ENCODE measurements at regions not wholly inside any gene's neighbourhood (a gene's known extent, or its start where the extent isn't known, plus 50 kb on each side); places are given as distances from the start of the nearest gene placed in this dataset.
A peak's percentile ranks its signal among the peaks of the same experiment; 100 is the strongest.

GRCh38 chr9:119601632-119602031 lies 232.4 kb upstream of the BRINP1 start:
- no peak overlapping the region for H3K4me3 ChIP-seq (ENCODE audit: low read length)
- no peaks in the 10 kb centered on the region for H3K27me3 ChIP-seq (ENCODE audit: control insufficient read depth, insufficient read depth, low read length)
- no peak overlapping the region for H3K9ac ChIP-seq (ENCODE audit: low read length)
- no peak overlapping the region for H3K27ac ChIP-seq (ENCODE audit: low read depth, low read length)
- no peaks in the 10 kb centered on the region for H3K36me3 ChIP-seq (ENCODE audit: control insufficient read depth, insufficient read depth, low read length)
- no peaks in the 10 kb centered on the region for H3K4me1 ChIP-seq (ENCODE audit: control insufficient read depth, insufficient read depth, low read length)

- Histone ChIP-seq H3K27ac (ENCODE audit: low read depth, low read length) (no peak overlapping the region), H3K4me3 (ENCODE audit: low read length) (no peak overlapping the region), H3K4me1 (ENCODE audit: control insufficient read depth, insufficient read depth, low read length) (no peaks in the 10 kb centered on the region), H3K9ac (ENCODE audit: low read length) (no peak overlapping the region), H3K27me3 (ENCODE audit: control insufficient read depth, insufficient read depth, low read length) (no peaks in the 10 kb centered on the region), H3K36me3 (ENCODE audit: control insufficient read depth, insufficient read depth, low read length) (no peaks in the 10 kb centered on the region)
These were observed 228.3 kb upstream of the BRINP1 start for GRCh38 chr9:119597499-119597898.

- Histone ChIP-seq H3K4me3 (ENCODE audit: low read length) (no peak overlapping the region), H3K4me1 (ENCODE audit: control insufficient read depth, insufficient read depth, low read length) (no peaks in the 10 kb centered on the region), H3K27me3 (ENCODE audit: control insufficient read depth, insufficient read depth, low read length) (no peaks in the 10 kb centered on the region), H3K9ac (ENCODE audit: low read length) (no peak overlapping the region), H3K36me3 (ENCODE audit: control insufficient read depth, insufficient read depth, low read length) (no peaks in the 10 kb centered on the region), H3K27ac (ENCODE audit: low read depth, low read length) (no peak overlapping the region)
These were observed 227.5 kb upstream of the BRINP1 start for GRCh38 chr9:119596703-119597102.

- Histone ChIP-seq H3K4me3 (ENCODE audit: low read length) (no peak overlapping the region), H3K27ac (ENCODE audit: low read depth, low read length) (no peak overlapping the region), H3K4me1 (ENCODE audit: control insufficient read depth, insufficient read depth, low read length) (no peaks in the 10 kb centered on the region), H3K9ac (ENCODE audit: low read length) (no peak overlapping the region), H3K27me3 (ENCODE audit: control insufficient read depth, insufficient read depth, low read length) (no peaks in the 10 kb centered on the region), H3K36me3 (ENCODE audit: control insufficient read depth, insufficient read depth, low read length) (no peaks in the 10 kb centered on the region)
These were observed 219.9 kb upstream of the BRINP1 start for GRCh38 chr9:119588874-119589744.

- Histone ChIP-seq H3K27me3 (ENCODE audit: control insufficient read depth, insufficient read depth, low read length) (no peaks in the 10 kb centered on the region), H3K36me3 (ENCODE audit: control insufficient read depth, insufficient read depth, low read length) (no peaks in the 10 kb centered on the region), H3K4me3 (ENCODE audit: low read length) (no peak overlapping the region), H3K9ac (ENCODE audit: low read length) (no peak overlapping the region), H3K4me1 (ENCODE audit: control insufficient read depth, insufficient read depth, low read length) (no peaks in the 10 kb centered on the region), H3K27ac (ENCODE audit: low read depth, low read length) (no peak overlapping the region)
These were observed 208.6 kb upstream of the BRINP1 start for GRCh38 chr9:119577881-119578280.

GRCh38 chr9:119559986-119560385 lies 190.8 kb upstream of the BRINP1 start:
- Histone ChIP-seq H3K4me1 (ENCODE audit: control insufficient read depth, insufficient read depth, low read length) (no peaks in the 10 kb centered on the region), H3K9ac (ENCODE audit: low read length) (no peak overlapping the region), H3K36me3 (ENCODE audit: control insufficient read depth, insufficient read depth, low read length) (no peaks in the 10 kb centered on the region), H3K27ac (ENCODE audit: low read depth, low read length) (no peak overlapping the region), H3K4me3 (ENCODE audit: low read length) (no peak overlapping the region), H3K27me3 (ENCODE audit: control insufficient read depth, insufficient read depth, low read length) (no peaks in the 10 kb centered on the region)

GRCh38 chr9:119559056-119559455 lies 189.8 kb upstream of the BRINP1 start:
- Histone ChIP-seq H3K27ac (ENCODE audit: low read depth, low read length) (no peak overlapping the region), H3K27me3 (ENCODE audit: control insufficient read depth, insufficient read depth, low read length) (no peaks in the 10 kb centered on the region), H3K4me1 (ENCODE audit: control insufficient read depth, insufficient read depth, low read length) (no peaks in the 10 kb centered on the region), H3K36me3 (ENCODE audit: control insufficient read depth, insufficient read depth, low read length) (no peaks in the 10 kb centered on the region), H3K4me3 (ENCODE audit: low read length) (no peak overlapping the region), H3K9ac (ENCODE audit: low read length) (no peak overlapping the region)

- no peak overlapping the region for H3K27ac ChIP-seq (ENCODE audit: low read depth, low read length)
- H3K4me3 ChIP-seq (ENCODE audit: low read length): peak overlapping the region; percentile 45
- H3K9ac ChIP-seq (ENCODE audit: low read length): no peak overlapping the region
- no peaks in the 10 kb centered on the region for H3K36me3 ChIP-seq (ENCODE audit: control insufficient read depth, insufficient read depth, low read length)
- H3K27me3 ChIP-seq (ENCODE audit: control insufficient read depth, insufficient read depth, low read length): no peaks in the 10 kb centered on the region
- no peaks in the 10 kb centered on the region for H3K4me1 ChIP-seq (ENCODE audit: control insufficient read depth, insufficient read depth, low read length)
These were observed 187.1 kb upstream of the BRINP1 start for GRCh38 chr9:119556129-119556875.

GRCh38 chr9:119544492-119544891 lies 175.3 kb upstream of the BRINP1 start:
- Histone ChIP-seq H3K9ac (ENCODE audit: low read length) (no peak overlapping the region), H3K4me3 (ENCODE audit: low read length) (no peak overlapping the region), H3K27ac (ENCODE audit: low read depth, low read length) (no peak overlapping the region), H3K36me3 (ENCODE audit: control insufficient read depth, insufficient read depth, low read length) (no peaks in the 10 kb centered on the region), H3K4me1 (ENCODE audit: control insufficient read depth, insufficient read depth, low read length) (no peaks in the 10 kb centered on the region), H3K27me3 (ENCODE audit: control insufficient read depth, insufficient read depth, low read length) (no peaks in the 10 kb centered on the region)

- Histone ChIP-seq H3K9ac (ENCODE audit: low read length) (no peak overlapping the region), H3K36me3 (ENCODE audit: control insufficient read depth, insufficient read depth, low read length) (no peaks in the 10 kb centered on the region), H3K27ac (ENCODE audit: low read depth, low read length) (no peak overlapping the region), H3K27me3 (ENCODE audit: control insufficient read depth, insufficient read depth, low read length) (no peaks in the 10 kb centered on the region), H3K4me3 (ENCODE audit: low read length) (no peak overlapping the region), H3K4me1 (ENCODE audit: control insufficient read depth, insufficient read depth, low read length) (no peaks in the 10 kb centered on the region)
These were observed 167.9 kb upstream of the BRINP1 start for GRCh38 chr9:119537138-119537537.

- Histone ChIP-seq H3K9ac (ENCODE audit: low read length) (no peak overlapping the region), H3K36me3 (ENCODE audit: control insufficient read depth, insufficient read depth, low read length) (no peaks in the 10 kb centered on the region), H3K27ac (ENCODE audit: low read depth, low read length) (no peak overlapping the region), H3K4me3 (ENCODE audit: low read length) (no peak overlapping the region), H3K27me3 (ENCODE audit: control insufficient read depth, insufficient read depth, low read length) (no peaks in the 10 kb centered on the region), H3K4me1 (ENCODE audit: control insufficient read depth, insufficient read depth, low read length) (no peaks in the 10 kb centered on the region)
These were observed 164.3 kb upstream of the BRINP1 start for GRCh38 chr9:119533504-119533903.

GRCh38 chr9:119526698-119527097 lies 157.5 kb upstream of the BRINP1 start:
- no peak overlapping the region for H3K9ac ChIP-seq (ENCODE audit: low read length)
- no peak overlapping the region for H3K27ac ChIP-seq (ENCODE audit: low read depth, low read length)
- no peak overlapping the region for H3K4me3 ChIP-seq (ENCODE audit: low read length)
- H3K36me3 ChIP-seq (ENCODE audit: control insufficient read depth, insufficient read depth, low read length): no peaks in the 10 kb centered on the region
- no peaks in the 10 kb centered on the region for H3K4me1 ChIP-seq (ENCODE audit: control insufficient read depth, insufficient read depth, low read length)
- H3K27me3 ChIP-seq (ENCODE audit: control insufficient read depth, insufficient read depth, low read length): no peaks in the 10 kb centered on the region
